IMR-90 (cell line): ENCODE measurements at regions not wholly inside any gene's neighbourhood (a gene's known extent, or its start where the extent isn't known, plus 50 kb on each side); places are given as distances from the start of the nearest gene placed in this dataset.

Source experiments
- ATAC-seq: fragments of 200-7000 bp; cut with Tn5 transposase; 2 replicates; pipeline ENCODE4 v1.9.1; 2020; ENCODE audit warnings: low read depth, mild to moderate bottlenecking, moderate library complexity
- BruUV-seq: library from RNA; stranded (reverse); fragments of 400-500 nt; replicated peaks from 2 replicates; lab custom pipeline; 2021; lab: Mats Ljungman, UMichigan
- CTCF ChIA-PET: fragments of 300-600 bp; formaldehyde crosslinking; extraction: SDS; loops from one replicate; lab custom pipeline; 2021; ENCODE audit warnings: antibody characterized with exemption; lab: Yijun Ruan, JAX
- POLR2A ChIA-PET: fragments of 300-600 bp; sonication (Branson Sonifier 250); formaldehyde crosslinking; loops from one replicate; lab custom pipeline; 2022; ENCODE audit warnings: antibody characterized with exemption; ENCODE audit not compliant: unreplicated experiment; lab: Charles Lee
- DNase-seq: peaks from one replicate; pipeline ENCODE4 v3.0.0; 2013
- H2AFZ ChIP-seq: replicated peaks from 2 replicates; pipeline ENCODE3; 2013; ENCODE audit warnings: low read length, mild to moderate bottlenecking; ENCODE audit not compliant: poor library complexity
- H2AK5ac ChIP-seq: 2 replicates; pipeline ENCODE4 v1.6.1; 2013; ENCODE audit warnings: low read depth, low read length, inconsistent platforms
- H2AK9ac ChIP-seq: replicated peaks from 2 replicates; pipeline ENCODE3; 2013; ENCODE audit warnings: mild to moderate bottlenecking, low read depth, low read length, moderate library complexity; ENCODE audit not compliant: poor library complexity
- H2BK120ac ChIP-seq: 2 replicates; pipeline ENCODE4 v1.6.1; 2013; ENCODE audit warnings: low read depth, low read length, inconsistent platforms
- H2BK15ac ChIP-seq: 3 replicates; pipeline ENCODE4 v1.6.1; 2013; ENCODE audit warnings: low read depth, low read length, inconsistent platforms
- H2BK20ac ChIP-seq: 2 replicates; pipeline ENCODE4 v1.6.1; 2013; ENCODE audit warnings: low read depth, mild to moderate bottlenecking, inconsistent platforms, low read length, moderate library complexity
- H2BK5ac ChIP-seq: 2 replicates; pipeline ENCODE4 v1.6.1; 2013; ENCODE audit warnings: mild to moderate bottlenecking, low read depth, low read length, inconsistent platforms; ENCODE audit not compliant: poor library complexity, severe bottlenecking
- H3K14ac ChIP-seq: replicated peaks from 2 replicates; pipeline ENCODE4 v1.6.1; 2013; ENCODE audit warnings: low read depth, low read length, inconsistent platforms
- H3K18ac ChIP-seq: 2 replicates; pipeline ENCODE4 v1.6.1; 2013; ENCODE audit warnings: low read depth, low read length, control low read depth
- H3K23ac ChIP-seq: 2 replicates; pipeline ENCODE4 v1.6.1; 2013; ENCODE audit warnings: low read depth, low read length, inconsistent platforms
- H3K27ac ChIP-seq: 2 replicates; pipeline ENCODE4 v1.5.1; 2013; ENCODE audit warnings: mild to moderate bottlenecking, control low read depth, low read length; ENCODE audit not compliant: insufficient read depth
- H3K27me3 ChIP-seq: 2 replicates; pipeline ENCODE4 v1.6.1; 2013; ENCODE audit warnings: low read length; ENCODE audit not compliant: control insufficient read depth, insufficient read depth
- H3K36me3 ChIP-seq: 2 replicates; pipeline ENCODE4 v1.6.1; 2013; ENCODE audit warnings: low read length, mixed read lengths; ENCODE audit not compliant: control insufficient read depth, insufficient read depth
- H3K4ac ChIP-seq: 2 replicates; pipeline ENCODE4 v1.6.1; 2013; ENCODE audit warnings: low read depth, low read length, inconsistent platforms
- H3K4me1 ChIP-seq: 2 replicates; pipeline ENCODE4 v1.6.1; 2013; ENCODE audit warnings: low read length, mixed read lengths; ENCODE audit not compliant: control insufficient read depth, insufficient read depth
- H3K4me2 ChIP-seq: 2 replicates; pipeline ENCODE4 v1.6.1; 2013; ENCODE audit warnings: low read depth, mild to moderate bottlenecking, control low read depth, low read length, moderate library complexity
- H3K4me3 ChIP-seq: 2 replicates; pipeline ENCODE4 v1.5.1; 2013; ENCODE audit warnings: low read depth, mild to moderate bottlenecking, control low read depth, low read length, moderate library complexity; ENCODE audit not compliant: insufficient read depth
- H3K56ac ChIP-seq: 2 replicates; pipeline ENCODE4 v1.6.1; 2013; ENCODE audit warnings: low read length, inconsistent platforms; ENCODE audit not compliant: insufficient read depth; ENCODE audit errors: extremely low read depth
- H3K79me1 ChIP-seq, 2 experiments: 2 replicates each; pipeline ENCODE4 v1.6.1; 2013; ENCODE audit warnings: low read length in 2 of 2, inconsistent platforms in 1 of 2, low read depth in 1 of 2
- H3K9ac ChIP-seq: 2 replicates; pipeline ENCODE4 v1.6.1; 2013; ENCODE audit warnings: low read depth, low read length, control low read depth
- H3K9me1 ChIP-seq: 2 replicates; pipeline ENCODE4 v1.6.1; 2013; ENCODE audit warnings: low read length, inconsistent platforms; ENCODE audit not compliant: insufficient read depth
- H3K9me3 ChIP-seq: 2 replicates; pipeline ENCODE4 v1.6.1; 2013; ENCODE audit warnings: low read length; ENCODE audit not compliant: control insufficient read depth, insufficient read depth
- H4K20me1 ChIP-seq: 2 replicates; pipeline ENCODE4 v1.6.1; 2013; ENCODE audit warnings: low read length, inconsistent platforms; ENCODE audit not compliant: insufficient read depth
- H4K5ac ChIP-seq: 2 replicates; pipeline ENCODE4 v1.6.1; 2013; ENCODE audit warnings: mild to moderate bottlenecking, low read depth, low read length, control low read depth
- H4K8ac ChIP-seq, 2 experiments: 2 replicates each; pipeline ENCODE4 v1.6.1; 2013; ENCODE audit warnings: low read depth in 2 of 2, low read length in 2 of 2, control low read depth in 1 of 2, inconsistent platforms in 1 of 2
- H4K91ac ChIP-seq: 2 replicates; pipeline ENCODE4 v1.6.1; 2013; ENCODE audit warnings: low read depth, low read length, inconsistent platforms; ENCODE audit not compliant: insufficient read depth
- BHLHE40 ChIP-seq: fragments of 150-350 bp; IDR thresholded peaks from 2 replicates; pipeline ENCODE4 v1.6.1; 2016; ENCODE audit warnings: mild to moderate bottlenecking, low read depth, low read length
- CEBPB ChIP-seq: IDR thresholded peaks from 2 replicates; pipeline ENCODE4 v1.6.1; 2012; ENCODE audit warnings: low read depth, low read length, improper control_type of control experiment
- MAZ ChIP-seq: IDR thresholded peaks from 2 replicates; pipeline ENCODE4 v1.6.1; 2012; ENCODE audit warnings: low read depth, mild to moderate bottlenecking, low read length, improper control_type of control experiment, moderate library complexity, borderline replicate concordance
- MXI1 ChIP-seq: IDR thresholded peaks from 2 replicates; pipeline ENCODE4 v1.6.1; 2012; ENCODE audit warnings: low read depth, mild to moderate bottlenecking, low read length, moderate library complexity, borderline replicate concordance
- NFE2L2 ChIP-seq: fragments of 150-350 bp; IDR thresholded peaks from 2 replicates; pipeline ENCODE4 v1.6.1; 2016; ENCODE audit warnings: low read depth, mild to moderate bottlenecking, low read length
- RAD21 ChIP-seq: IDR thresholded peaks from 2 replicates; pipeline ENCODE4 v1.6.1; 2012; ENCODE audit warnings: low read length, improper control_type of control experiment
- RFX5 ChIP-seq: IDR thresholded peaks from 2 replicates; pipeline ENCODE4 v1.8.0; 2012; ENCODE audit warnings: low read depth, mild to moderate bottlenecking, low read length, moderate library complexity
- WGBS, 2 experiments: methylation state at CpG; one replicate each; pipeline versions ENCODE4 v1.1.5 to v1.1.7; 2013; ENCODE audit warnings: missing lambda C conversion rate in 2 of 2; ENCODE audit not compliant: insufficient read length in 1 of 2; ENCODE audit errors: extremely low coverage in 2 of 2; 5-methylcytosine and 5-hydroxymethylcytosine counted together
- dilution Hi-C: fragments of 300-500 bp; cut with HindIII; formaldehyde crosslinking; loops from one replicate; pipeline ENCODE4 v1.14.3; 2018; ENCODE audit warnings: low sequenced_read_pairs; ENCODE audit not compliant: unreplicated experiment
- in situ Hi-C: fragments of 300-500 bp; cut with MboI; formaldehyde crosslinking; loops from 3 replicates; pipeline ENCODE4 v1.14.3; 2019; ENCODE audit warnings: low sequenced_read_pairs, inconsistent platforms, mixed read lengths
- intact Hi-C: fragments of 100-400 bp; cut with micrococcal nuclease; formaldehyde crosslinking; loops from 2 replicates; pipeline ENCODE4 v1.10.0; 2022
- TF ChIP-seq, protein P1 (sequence below): conservative IDR thresholded peaks from 2 replicates; pipeline ENCODE4 v1.5.1; 2012; ENCODE audit warnings: mild to moderate bottlenecking, low read depth, low read length, improper control_type of control experiment
- TF ChIP-seq, protein P2 (sequence below): fragments of 150-350 bp; IDR thresholded peaks from 2 replicates; pipeline ENCODE4 v1.6.1; 2016; ENCODE audit warnings: low read depth, mild to moderate bottlenecking, low read length, moderate library complexity, borderline replicate concordance

- intact Hi-C loops: no loop called here
- H4K8ac ChIP-seq: peak overlapping the region in 1 of 2 experiments; percentile 36; a peak in 2 of 4 replicates
- WGBS, 2 experiments: 10% methylated on average over 2 of the region's 3 CpGs; no CpG with 5 or more reads in 1 of the 2 experiments
These were observed 67.8 kb upstream of the CSNK1A1L start for GRCh38 chr13:37173214-37173613.

More at GRCh38 chr13:37173214-37173613, 67.8 kb upstream of the CSNK1A1L start:
- Histone ChIP-seq H2AFZ (no peak overlapping the region), H2BK120ac (peak overlapping the region; percentile 77), H3K18ac (no peak overlapping the region), H3K9me3 (no peaks in the 10 kb centered on the region), H2BK20ac (peak overlapping the region; percentile 65), H3K9me1 (no peaks in the 10 kb centered on the region), H2AK5ac (no peak overlapping the region), H4K5ac (no peak overlapping the region), H3K14ac (0 out of 2 replicates have a peak overlapping the region, but pooled peaks have one; percentile 34), H3K4me3 (no peak overlapping the region), H3K4me2 (0 out of 2 replicates have a peak overlapping the region, but pooled peaks have one; percentile 25), H3K27me3 (no peaks in the 10 kb centered on the region), H3K27ac (no peak overlapping the region; the same call in 1 of the 2 replicates), H2BK5ac (peak overlapping the region; percentile 1), H3K23ac (no peak overlapping the region), H3K79me1 (no peaks in the 10 kb centered on the region), H3K4me1 (peaks cover 9% of the 10 kb centered on the region), H4K20me1 (no peaks in the 10 kb centered on the region), H2BK15ac (peak overlapping the region; percentile 76; the same call in 2 of the 3 replicates), H2AK9ac (no peak overlapping the region), H3K9ac (no peak overlapping the region), H3K36me3 (no peaks in the 10 kb centered on the region), H3K56ac (0 out of 2 replicates have a peak overlapping the region, but pooled peaks have one; percentile 24), H3K4ac (peak overlapping the region; percentile 42; the same call in 1 of the 2 replicates), H4K91ac (peak overlapping the region; percentile 45; the same call in 1 of the 2 replicates)
- TF ChIP-seq, protein P1, sequence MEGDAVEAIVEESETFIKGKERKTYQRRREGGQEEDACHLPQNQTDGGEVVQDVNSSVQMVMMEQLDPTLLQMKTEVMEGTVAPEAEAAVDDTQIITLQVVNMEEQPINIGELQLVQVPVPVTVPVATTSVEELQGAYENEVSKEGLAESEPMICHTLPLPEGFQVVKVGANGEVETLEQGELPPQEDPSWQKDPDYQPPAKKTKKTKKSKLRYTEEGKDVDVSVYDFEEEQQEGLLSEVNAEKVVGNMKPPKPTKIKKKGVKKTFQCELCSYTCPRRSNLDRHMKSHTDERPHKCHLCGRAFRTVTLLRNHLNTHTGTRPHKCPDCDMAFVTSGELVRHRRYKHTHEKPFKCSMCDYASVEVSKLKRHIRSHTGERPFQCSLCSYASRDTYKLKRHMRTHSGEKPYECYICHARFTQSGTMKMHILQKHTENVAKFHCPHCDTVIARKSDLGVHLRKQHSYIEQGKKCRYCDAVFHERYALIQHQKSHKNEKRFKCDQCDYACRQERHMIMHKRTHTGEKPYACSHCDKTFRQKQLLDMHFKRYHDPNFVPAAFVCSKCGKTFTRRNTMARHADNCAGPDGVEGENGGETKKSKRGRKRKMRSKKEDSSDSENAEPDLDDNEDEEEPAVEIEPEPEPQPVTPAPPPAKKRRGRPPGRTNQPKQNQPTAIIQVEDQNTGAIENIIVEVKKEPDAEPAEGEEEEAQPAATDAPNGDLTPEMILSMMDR: no peak
- TF ChIP-seq, protein P2, sequence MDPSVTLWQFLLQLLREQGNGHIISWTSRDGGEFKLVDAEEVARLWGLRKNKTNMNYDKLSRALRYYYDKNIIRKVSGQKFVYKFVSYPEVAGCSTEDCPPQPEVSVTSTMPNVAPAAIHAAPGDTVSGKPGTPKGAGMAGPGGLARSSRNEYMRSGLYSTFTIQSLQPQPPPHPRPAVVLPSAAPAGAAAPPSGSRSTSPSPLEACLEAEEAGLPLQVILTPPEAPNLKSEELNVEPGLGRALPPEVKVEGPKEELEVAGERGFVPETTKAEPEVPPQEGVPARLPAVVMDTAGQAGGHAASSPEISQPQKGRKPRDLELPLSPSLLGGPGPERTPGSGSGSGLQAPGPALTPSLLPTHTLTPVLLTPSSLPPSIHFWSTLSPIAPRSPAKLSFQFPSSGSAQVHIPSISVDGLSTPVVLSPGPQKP: no peak
- no peak for TF ChIP-seq BHLHE40
- TF ChIP-seq CEBPB: peak; percentile 51; the same call in 1 of the 2 replicates
- no peak for TF ChIP-seq MXI1
- TF ChIP-seq RAD21: 0 out of 2 replicates have a peak, but pooled peaks have one; percentile 10
- no peak for TF ChIP-seq RFX5
- no peak for TF ChIP-seq MAZ
- no peak for TF ChIP-seq NFE2L2
- DNase-seq (peak; percentile 89), ATAC-seq (peak; percentile 58)
- BruUV-seq: no TSS peak
- POLR2A ChIA-PET: no interaction called here
- dilution Hi-C loops: no loop called here
- CTCF ChIA-PET: interaction anchor here (1.3 kb wide), 1 partner anchor 16 kb away, joined by 3 read pairs; no protein-coding TSS in a partner anchor
- in situ Hi-C loops: no loop called here
